HCT116 (cell line): ENCODE measurements at regions not wholly inside any gene's neighbourhood (a gene's known extent, or its start where the extent isn't known, plus 50 kb on each side); places are given as distances from the start of the nearest gene placed in this dataset.

ENCODE experiments used
- CTCF ChIP-seq, 3 experiments: fragments of 200-600 bp in 1 of 3; sonication (generic) in 1 of 3; IDR thresholded peaks in 2 of 3; conservative IDR thresholded peaks in 1 of 3; 2 replicates each; pipeline ENCODE4 v1.5.1; 2012 to 2017; ENCODE audit warnings: low read depth in 2 of 3, low read length in 2 of 3, antibody characterized with exemption in 1 of 3, borderline replicate concordance in 1 of 3, control low read depth in 1 of 3, mild to moderate bottlenecking in 1 of 3, mixed read lengths in 1 of 3, mixed run types in 1 of 3, moderate library complexity in 1 of 3; ENCODE audit not compliant: insufficient read depth in 1 of 3
- EZH2 ChIP-seq: fragments of 200-600 bp; sonication (generic); IDR thresholded peaks from 2 replicates; pipeline ENCODE4 v1.6.1; 2017; ENCODE audit warnings: antibody characterized with exemption, mixed run types
- POLR2A ChIP-seq: IDR thresholded peaks from 2 replicates; pipeline ENCODE4 v1.7.0; 2011; ENCODE audit warnings: borderline replicate concordance; ENCODE audit not compliant: insufficient read depth, insufficient read length; ENCODE audit errors: extremely low read depth
- POLR2AphosphoS5 ChIP-seq: IDR thresholded peaks from 2 replicates; pipeline ENCODE4 v1.6.1; 2011; ENCODE audit warnings: mild to moderate bottlenecking, low read depth, low read length, moderate library complexity

- TF ChIP-seq POLR2AphosphoS5, result no peak
- TF ChIP-seq EZH2, result no peak
- TF ChIP-seq POLR2A, result no peak
- no peak for TF ChIP-seq CTCF (IDR thresholded peaks at IDR 0.05 in 2 of 3, conservative IDR thresholded peaks at IDR 0.05 in 1 of 3; ENCODE audit: borderline replicate concordance in 1 of 3, insufficient read depth in 1 of 3, low read depth in 2 of 3, low read length in 2 of 3)
Measured at GRCh38 chr9:113664181-113664875, 200.8 kb downstream of the RGS3 start.
